Astrocyte of the spinal cord (primary cell): ENCODE measurements at regions not wholly inside any gene's neighbourhood (a gene's known extent, or its start where the extent isn't known, plus 50 kb on each side); places are given as distances from the start of the nearest gene placed in this dataset.

Experiments used
- DNase-seq: peaks from one replicate; pipeline ENCODE4 v3.0.0; 2011; ENCODE audit warnings: low read depth, low spot score
- H3K4me3 ChIP-seq: 2 replicates; pipeline ENCODE4 v1.5.1; 2011; ENCODE audit warnings: low read depth, mild to moderate bottlenecking, low read length, moderate library complexity
- in situ Hi-C: cut with HindIII; loops from 2 replicates; pipeline ENCODE4 v1.10.0; 2017; ENCODE audit warnings: low sequenced_read_pairs
- TF ChIP-seq, protein P1 (sequence below): IDR thresholded peaks from 2 replicates; pipeline ENCODE4 v1.5.1; 2012; ENCODE audit warnings: low read depth, mild to moderate bottlenecking, low read length, inconsistent platforms

DNA sequence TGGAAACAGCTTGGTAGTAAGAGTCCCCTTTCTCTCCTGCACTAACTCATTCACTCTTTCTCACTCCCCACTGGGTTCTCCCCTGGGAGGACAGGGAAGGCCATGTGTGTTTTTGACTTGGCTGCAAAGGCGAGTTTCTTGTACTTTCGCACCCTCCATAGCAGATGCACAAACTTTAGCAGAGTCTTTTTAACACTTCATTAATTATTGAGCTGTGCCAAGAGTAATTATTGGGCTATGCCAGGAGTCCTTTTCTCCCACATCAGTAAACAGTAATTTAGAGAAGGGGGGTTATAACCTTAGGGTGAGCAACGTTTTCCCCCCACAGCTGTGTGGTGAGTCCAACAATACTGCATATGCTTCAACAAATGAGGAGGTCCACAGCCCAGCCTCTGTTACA is 224.4 kb upstream of the ATP11B start:
- TF ChIP-seq, protein P1, sequence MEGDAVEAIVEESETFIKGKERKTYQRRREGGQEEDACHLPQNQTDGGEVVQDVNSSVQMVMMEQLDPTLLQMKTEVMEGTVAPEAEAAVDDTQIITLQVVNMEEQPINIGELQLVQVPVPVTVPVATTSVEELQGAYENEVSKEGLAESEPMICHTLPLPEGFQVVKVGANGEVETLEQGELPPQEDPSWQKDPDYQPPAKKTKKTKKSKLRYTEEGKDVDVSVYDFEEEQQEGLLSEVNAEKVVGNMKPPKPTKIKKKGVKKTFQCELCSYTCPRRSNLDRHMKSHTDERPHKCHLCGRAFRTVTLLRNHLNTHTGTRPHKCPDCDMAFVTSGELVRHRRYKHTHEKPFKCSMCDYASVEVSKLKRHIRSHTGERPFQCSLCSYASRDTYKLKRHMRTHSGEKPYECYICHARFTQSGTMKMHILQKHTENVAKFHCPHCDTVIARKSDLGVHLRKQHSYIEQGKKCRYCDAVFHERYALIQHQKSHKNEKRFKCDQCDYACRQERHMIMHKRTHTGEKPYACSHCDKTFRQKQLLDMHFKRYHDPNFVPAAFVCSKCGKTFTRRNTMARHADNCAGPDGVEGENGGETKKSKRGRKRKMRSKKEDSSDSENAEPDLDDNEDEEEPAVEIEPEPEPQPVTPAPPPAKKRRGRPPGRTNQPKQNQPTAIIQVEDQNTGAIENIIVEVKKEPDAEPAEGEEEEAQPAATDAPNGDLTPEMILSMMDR, result no peak
- H3K4me3 ChIP-seq, result no peak overlapping the region
- DNase-seq, result no peak
- in situ Hi-C loops, result no loop called here

DNA sequence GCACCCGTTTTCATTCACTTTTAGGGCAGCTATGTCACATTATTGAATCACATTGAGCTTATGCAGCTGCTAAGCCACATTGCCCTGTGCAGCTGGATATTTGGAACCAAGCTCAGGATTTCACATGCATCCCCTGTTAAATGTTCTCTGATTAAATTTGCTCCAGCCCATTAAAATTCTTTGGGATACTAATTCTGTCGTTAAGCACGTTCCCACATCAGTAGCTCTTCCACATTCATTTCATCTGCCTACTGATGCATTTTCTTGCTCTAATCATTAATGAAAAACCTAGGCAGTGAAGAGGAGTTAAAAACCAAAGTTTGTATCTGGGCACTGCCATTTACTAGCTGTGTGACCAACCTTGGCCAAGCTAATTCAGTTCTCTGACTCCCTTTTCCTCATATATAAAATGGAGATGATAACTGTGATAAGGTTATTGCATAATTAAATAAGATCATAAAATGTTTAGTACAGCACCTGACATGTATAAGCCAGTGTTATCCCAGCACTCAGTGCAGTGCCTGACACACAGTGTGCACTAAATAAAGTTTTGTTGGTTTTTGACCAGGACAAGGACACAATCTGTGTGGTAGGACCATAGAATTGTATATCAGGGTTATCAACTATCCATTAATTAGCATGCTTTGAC is 222.2 kb upstream of the ATP11B start:
- no peak for DNase-seq
- no peak overlapping the region for H3K4me3 ChIP-seq
- in situ Hi-C loops, result no loop called here
- TF ChIP-seq, protein P1, result no peak

- no peak for DNase-seq
- in situ Hi-C loops, result no loop called here
- TF ChIP-seq, protein P1, result no peak
- no peak overlapping the region for H3K4me3 ChIP-seq
Observed at GRCh38 chr3:182575941-182576340, 217.4 kb upstream of the ATP11B start.

- H3K4me3 ChIP-seq, result no peak overlapping the region
- TF ChIP-seq, protein P1, result no peak
- in situ Hi-C loops, result no loop called here
- DNase-seq, result no peak
Observed at GRCh38 chr3:182583545-182583944, 209.8 kb upstream of the ATP11B start.

GRCh38 chr3:182585532-182586150 is 207.7 kb upstream of the ATP11B start:
- TF ChIP-seq, protein P1, result no peak
- no peak for DNase-seq
- in situ Hi-C loops, result no loop called here
- no peak overlapping the region for H3K4me3 ChIP-seq

DNA sequence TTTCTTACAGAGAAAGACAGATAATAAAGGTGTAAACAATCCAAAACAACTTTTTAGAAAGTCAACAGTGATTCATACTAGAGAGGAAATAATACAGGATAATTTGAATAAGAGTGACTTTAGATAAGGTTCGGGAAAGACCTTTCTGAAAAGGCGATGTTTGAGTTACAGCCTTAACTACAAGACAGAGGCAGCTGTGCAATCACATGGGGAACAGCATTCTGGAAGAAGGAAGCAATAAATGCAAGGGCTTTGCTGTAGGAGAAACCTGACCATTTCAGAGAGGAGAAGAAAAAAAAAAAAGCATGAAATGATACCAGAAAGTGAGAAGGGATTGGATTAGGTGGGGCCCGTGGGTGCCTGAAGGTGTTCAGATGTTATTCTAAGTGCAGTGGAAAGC is 200.6 kb upstream of the ATP11B start:
- DNase-seq, result no peak
- H3K4me3 ChIP-seq, result no peak overlapping the region
- TF ChIP-seq, protein P1, result no peak
- in situ Hi-C loops, result no loop called here
